MM.1S (cell line): ENCODE measurements at regions not wholly inside any gene's neighbourhood (a gene's known extent, or its start where the extent isn't known, plus 50 kb on each side); places are given as distances from the start of the nearest gene placed in this dataset.

Experiments used
- DNase-seq: peaks from one replicate; pipeline ENCODE4 v3.0.0-alpha.2; 2015
- H2AFZ ChIP-seq: fragments of 300-600 bp; sonication (generic); 2 replicates; pipeline ENCODE4 v1.6.0; 2016; ENCODE audit warnings: antibody characterized with exemption, low read length
- H3F3A ChIP-seq: fragments of 300-600 bp; sonication (generic); 2 replicates; pipeline ENCODE4 v1.6.1; 2016; ENCODE audit warnings: mild to moderate bottlenecking, antibody characterized with exemption, low read length, moderate library complexity, mixed read lengths; ENCODE audit not compliant: insufficient read depth
- H3K27ac ChIP-seq: fragments of 300-600 bp; sonication (generic); 2 replicates; pipeline ENCODE4 v1.5.1; 2016; ENCODE audit warnings: mild to moderate bottlenecking, low read length
- H3K27me3 ChIP-seq: fragments of 300-600 bp; sonication (generic); replicated peaks from 2 replicates; pipeline ENCODE4 v1.6.0; 2016; ENCODE audit warnings: low read length; ENCODE audit not compliant: insufficient read depth
- H3K36me3 ChIP-seq: fragments of 300-600 bp; sonication (generic); replicated peaks from 2 replicates; pipeline ENCODE4 v1.6.1; 2016; ENCODE audit warnings: mild to moderate bottlenecking, low read length, mixed read lengths; ENCODE audit not compliant: insufficient read depth
- H3K4me1 ChIP-seq: fragments of 300-600 bp; sonication (generic); 2 replicates; pipeline ENCODE4 v1.6.1; 2016; ENCODE audit warnings: low read length, mixed read lengths
- H3K4me2 ChIP-seq: fragments of 300-600 bp; sonication (generic); 2 replicates; pipeline ENCODE4 v1.6.0; 2016; ENCODE audit warnings: low read depth, low read length
- H3K4me3 ChIP-seq: fragments of 300-600 bp; sonication (generic); 2 replicates; pipeline ENCODE4 v1.5.1; 2016; ENCODE audit warnings: low read length, mixed read lengths
- H3K79me2 ChIP-seq: fragments of 300-600 bp; sonication (generic); 2 replicates; pipeline ENCODE4 v1.6.1; 2016; ENCODE audit warnings: mixed run types, low read length, mixed read lengths
- H3K9ac ChIP-seq: fragments of 300-600 bp; sonication (generic); 2 replicates; pipeline ENCODE4 v1.6.1; 2016; ENCODE audit warnings: low read length, mixed read lengths
- H3K9me2 ChIP-seq: fragments of 300-600 bp; sonication (generic); replicated peaks from 2 replicates; pipeline ENCODE4 v1.6.1; 2016; ENCODE audit warnings: mild to moderate bottlenecking, low read length, mixed read lengths; ENCODE audit not compliant: insufficient read depth
- H3K9me3 ChIP-seq: fragments of 300-600 bp; sonication (generic); replicated peaks from 2 replicates; pipeline ENCODE4 v1.6.1; 2016; ENCODE audit warnings: mild to moderate bottlenecking, low read length, mixed read lengths; ENCODE audit not compliant: insufficient read depth
- H4K20me1 ChIP-seq: fragments of 300-600 bp; sonication (generic); 2 replicates; pipeline ENCODE4 v1.6.1; 2016; ENCODE audit warnings: mild to moderate bottlenecking, low read length, moderate library complexity, mixed read lengths; ENCODE audit not compliant: insufficient read depth
- EZH2 ChIP-seq: fragments of 300-600 bp; sonication (generic); optimal IDR thresholded peaks from 2 replicates; pipeline ENCODE3; 2017; ENCODE audit warnings: low read depth, mild to moderate bottlenecking, antibody characterized with exemption, low read length, mixed read lengths
- EZH2phosphoT487 ChIP-seq: fragments of 300-600 bp; sonication (generic); IDR thresholded peaks from 2 replicates; pipeline ENCODE4 v1.6.1; 2018; ENCODE audit warnings: antibody characterized with exemption, low read length
- TF ChIP-seq, protein P1 (sequence below): fragments of 300-600 bp; sonication (generic); IDR thresholded peaks from 2 replicates; pipeline ENCODE4 v1.5.1; 2016; ENCODE audit warnings: antibody characterized with exemption, low read length, mixed read lengths

GRCh38 chr10:18777258-18777657 is 118.0 kb downstream of the ARL5B start:
- Histone ChIP-seq H4K20me1 (no peaks in the 10 kb centered on the region), H2AFZ (no peak overlapping the region), H3K36me3 (no peaks in the 10 kb centered on the region), H3K79me2 (no peaks in the 10 kb centered on the region), H3K4me2 (no peak overlapping the region), H3K9me3 (no peaks in the 10 kb centered on the region), H3F3A (no peaks in the 10 kb centered on the region), H3K4me1 (no peaks in the 10 kb centered on the region), H3K4me3 (no peak overlapping the region), H3K27me3 (no peaks in the 10 kb centered on the region), H3K9me2 (no peaks in the 10 kb centered on the region), H3K27ac (no peak overlapping the region), H3K9ac (no peak overlapping the region)
- no peak for DNase-seq
- TF ChIP-seq, protein P1, sequence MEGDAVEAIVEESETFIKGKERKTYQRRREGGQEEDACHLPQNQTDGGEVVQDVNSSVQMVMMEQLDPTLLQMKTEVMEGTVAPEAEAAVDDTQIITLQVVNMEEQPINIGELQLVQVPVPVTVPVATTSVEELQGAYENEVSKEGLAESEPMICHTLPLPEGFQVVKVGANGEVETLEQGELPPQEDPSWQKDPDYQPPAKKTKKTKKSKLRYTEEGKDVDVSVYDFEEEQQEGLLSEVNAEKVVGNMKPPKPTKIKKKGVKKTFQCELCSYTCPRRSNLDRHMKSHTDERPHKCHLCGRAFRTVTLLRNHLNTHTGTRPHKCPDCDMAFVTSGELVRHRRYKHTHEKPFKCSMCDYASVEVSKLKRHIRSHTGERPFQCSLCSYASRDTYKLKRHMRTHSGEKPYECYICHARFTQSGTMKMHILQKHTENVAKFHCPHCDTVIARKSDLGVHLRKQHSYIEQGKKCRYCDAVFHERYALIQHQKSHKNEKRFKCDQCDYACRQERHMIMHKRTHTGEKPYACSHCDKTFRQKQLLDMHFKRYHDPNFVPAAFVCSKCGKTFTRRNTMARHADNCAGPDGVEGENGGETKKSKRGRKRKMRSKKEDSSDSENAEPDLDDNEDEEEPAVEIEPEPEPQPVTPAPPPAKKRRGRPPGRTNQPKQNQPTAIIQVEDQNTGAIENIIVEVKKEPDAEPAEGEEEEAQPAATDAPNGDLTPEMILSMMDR: no peak
- TF ChIP-seq EZH2phosphoT487 (no peak), EZH2 (no peak)

DNA sequence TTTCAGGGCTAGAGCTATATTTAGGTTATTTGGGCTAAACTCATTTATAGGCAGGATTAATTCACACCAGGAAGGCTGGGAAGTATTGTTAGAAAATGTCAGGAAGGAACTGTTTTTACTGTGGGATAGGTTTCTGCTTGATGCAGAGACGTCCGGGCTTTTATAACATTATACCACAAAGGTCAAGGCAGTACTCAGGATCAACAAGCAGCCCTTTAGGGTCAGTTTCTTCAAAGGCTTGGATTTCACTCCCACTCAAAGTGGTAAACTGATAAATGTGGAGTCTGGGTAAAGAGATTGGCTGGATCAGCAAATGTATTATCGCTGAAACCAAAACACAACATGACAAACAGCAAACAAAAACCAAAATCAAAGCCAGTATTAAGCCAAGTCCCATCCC is 127.2 kb downstream of the ARL5B start:
- TF ChIP-seq EZH2 (no peak), EZH2phosphoT487 (no peak)
- TF ChIP-seq, protein P1: no peak
- no peak for DNase-seq
- no peak overlapping the region for H3K27ac ChIP-seq
- H3F3A ChIP-seq: no peaks in the 10 kb centered on the region
- no peaks in the 10 kb centered on the region for H3K27me3 ChIP-seq
- no peak overlapping the region for H3K4me2 ChIP-seq
- no peak overlapping the region for H3K4me3 ChIP-seq
- H3K79me2 ChIP-seq: no peaks in the 10 kb centered on the region
- no peaks in the 10 kb centered on the region for H3K9me3 ChIP-seq
- no peaks in the 10 kb centered on the region for H3K4me1 ChIP-seq
- no peaks in the 10 kb centered on the region for H3K36me3 ChIP-seq
- H3K9me2 ChIP-seq: no peaks in the 10 kb centered on the region
- H4K20me1 ChIP-seq: no peaks in the 10 kb centered on the region
- H3K9ac ChIP-seq: no peak overlapping the region
- no peak overlapping the region for H2AFZ ChIP-seq

GRCh38 chr10:18793951-18794350 is 134.7 kb downstream of the ARL5B start:
- Histone ChIP-seq H2AFZ (no peak overlapping the region), H3K4me3 (no peak overlapping the region), H3K4me2 (no peak overlapping the region)

More at GRCh38 chr10:18793951-18794350, 134.7 kb downstream of the ARL5B start:
- no peaks in the 10 kb centered on the region for H3K79me2 ChIP-seq
- no peak overlapping the region for H3K27ac ChIP-seq
- no peak overlapping the region for H3K9ac ChIP-seq
- peak; percentile 40 for DNase-seq
- no peaks in the 10 kb centered on the region for H3F3A ChIP-seq
- no peaks in the 10 kb centered on the region for H3K9me2 ChIP-seq
- H3K4me1 ChIP-seq: no peaks in the 10 kb centered on the region
- TF ChIP-seq, protein P1: peak; percentile 44
- no peak for TF ChIP-seq EZH2
- H4K20me1 ChIP-seq: no peaks in the 10 kb centered on the region
- no peaks in the 10 kb centered on the region for H3K36me3 ChIP-seq
- no peaks in the 10 kb centered on the region for H3K27me3 ChIP-seq
- H3K9me3 ChIP-seq: no peaks in the 10 kb centered on the region
